GM19328 (cell line): ENCODE measurements at regions not wholly inside any gene's neighbourhood (a gene's known extent, or its start where the extent isn't known, plus 50 kb on each side); places are given as distances from the start of the nearest gene placed in this dataset.
"Not testable (repeated sequence)": the region's sequence is repeated elsewhere in the genome, so short reads cannot be mapped to it uniquely, and the experiment has no call there.

Experiments used
- ATAC-seq: cut with Tn5 transposase; IDR thresholded peaks from one replicate; pipeline ENCODE4 v1.9.1; 2021; ENCODE audit warnings: mild to moderate bottlenecking, moderate library complexity; ENCODE audit not compliant: unreplicated experiment

GRCh38 chr4:27711041-27711440 lies 850.4 kb downstream of the STIM2 start:
- no peak for ATAC-seq

GRCh38 chr4:27714073-27714472 lies 853.4 kb downstream of the STIM2 start:
- ATAC-seq: no peak

- ATAC-seq: no peak
Measured at GRCh38 chr4:27716693-27717430, 856.2 kb downstream of the STIM2 start.

- no peak for ATAC-seq
Measured at GRCh38 chr4:27717431-27717755, 856.8 kb downstream of the STIM2 start.

- ATAC-seq: no peak
Measured at GRCh38 chr4:27720010-27720766, 859.5 kb downstream of the STIM2 start.

GRCh38 chr4:27721193-27721592 lies 860.6 kb downstream of the STIM2 start:
- no peak for ATAC-seq

- ATAC-seq: no peak
Measured at GRCh38 chr4:27728892-27729291, 868.3 kb downstream of the STIM2 start.

GRCh38 chr4:27742816-27743215 lies 882.2 kb downstream of the STIM2 start:
- ATAC-seq: no peak

- ATAC-seq: no peak
Measured at GRCh38 chr4:27759611-27760575, 899.3 kb downstream of the STIM2 start.

- ATAC-seq: no peak
Measured at GRCh38 chr4:27763830-27764525, 903.3 kb downstream of the STIM2 start.

GRCh38 chr4:27764526-27764837 lies 903.8 kb downstream of the STIM2 start:
- no peak for ATAC-seq

- no peak for ATAC-seq
Measured at GRCh38 chr4:27770895-27771294, 910.3 kb downstream of the STIM2 start.

- ATAC-seq: no peak
Measured at GRCh38 chr4:27775156-27775555, 914.5 kb downstream of the STIM2 start.

GRCh38 chr4:27779827-27780226 lies 919.2 kb downstream of the STIM2 start:
- no peak for ATAC-seq

- ATAC-seq: no peak
Measured at GRCh38 chr4:27787195-27787594, 926.6 kb downstream of the STIM2 start.

GRCh38 chr4:27789773-27790172 lies 929.1 kb downstream of the STIM2 start:
- no peak for ATAC-seq

- ATAC-seq: no peak
Measured at GRCh38 chr4:27790911-27791310, 930.3 kb downstream of the STIM2 start.

- no peak for ATAC-seq
Measured at GRCh38 chr4:27791640-27792039, 931.0 kb downstream of the STIM2 start.

- ATAC-seq: no peak
Measured at GRCh38 chr4:27807207-27807606, 946.6 kb downstream of the STIM2 start.

- ATAC-seq: no peak
Measured at GRCh38 chr4:27811948-27812347, 951.3 kb downstream of the STIM2 start.

- not testable (repeated sequence) for ATAC-seq
Measured at GRCh38 chr4:27813226-27813625, 952.6 kb downstream of the STIM2 start.
